ENCODE measurements at regions not wholly inside any gene's neighbourhood (a gene's known extent, or its start where the extent isn't known, plus 50 kb on each side); places are given as distances from the start of the nearest gene placed in this dataset.

- no peak for TF ChIP-seq CTCF (IDR thresholded peaks at IDR 0.05)
- no peaks in the 10 kb centered on the region for H3K27me3 Mint-ChIP-seq
- H3K9me3 ChIP-seq (ENCODE audit: control insufficient read depth in 1 of 2, insufficient read depth in 1 of 2, low read length in 2 of 2) = no peaks in the 10 kb centered on the region
- no peaks in the 10 kb centered on the region for H3K36me3 Mint-ChIP-seq (ENCODE audit: low read depth)
- no peaks in the 10 kb centered on the region for H3K9me3 Mint-ChIP-seq
- DNase-seq (no peak), ATAC-seq (ENCODE audit: poor library complexity) (no peak)
- no peak overlapping the region for H3K4me3 Mint-ChIP-seq
- intact Hi-C loops (cut with DNase I, micrococcal nuclease) = no loop called here
- H3K4me1 ChIP-seq (ENCODE audit: insufficient read depth, low read length) = peaks cover 4% of the 10 kb centered on the region
- ChIA-PET POLR2A (no interaction called here), CTCF (no interaction called here)
- no peak overlapping the region for H3K27ac Mint-ChIP-seq
- no peak overlapping the region for H3K27ac ChIP-seq (ENCODE audit: low read depth in 1 of 2, low read length in 2 of 2)
- H3K27me3 ChIP-seq (ENCODE audit: control insufficient read depth in 1 of 2, insufficient read depth in 2 of 2, low read length in 2 of 2) = no peaks in the 10 kb centered on the region
- no peaks in the 10 kb centered on the region for H3K36me3 ChIP-seq (ENCODE audit: insufficient read depth, low read length)
- H3K4me3 ChIP-seq (ENCODE audit: low read length) = no peak overlapping the region
- no peaks in the 10 kb centered on the region for H3K4me1 Mint-ChIP-seq (ENCODE audit: low read depth)
These were observed 66.8 kb upstream of the RAD23B start for GRCh38 chr9:107216329-107216728.

DNA sequence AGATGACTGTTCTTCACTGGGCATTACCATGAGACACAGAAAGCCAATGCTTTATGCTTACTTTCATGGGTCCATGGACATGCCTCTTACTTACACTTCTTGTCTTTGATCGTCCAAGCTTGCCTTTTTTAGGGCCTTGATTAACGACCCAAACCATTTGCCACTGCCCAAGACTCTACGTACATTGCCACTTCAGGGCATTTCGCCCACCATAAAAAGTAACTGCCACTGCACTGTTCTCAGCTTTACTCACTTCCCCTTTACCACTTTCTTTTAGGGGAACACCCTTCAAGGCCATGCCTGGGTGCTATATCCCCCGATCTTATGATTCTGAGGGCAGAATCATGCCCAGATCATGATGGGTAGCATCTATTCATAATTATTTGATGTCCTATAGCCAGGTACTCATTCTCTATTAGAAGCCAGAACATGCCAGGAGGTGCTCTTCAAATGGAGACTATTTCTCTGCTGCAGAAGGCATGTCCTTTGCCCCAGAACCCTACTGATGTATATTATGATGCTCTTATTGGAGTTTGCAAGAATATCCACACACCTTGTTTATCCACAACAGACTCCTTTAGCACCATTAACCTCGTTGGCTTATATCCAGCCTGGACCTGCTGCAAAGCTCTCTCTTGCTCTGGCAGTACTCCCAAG lies 64.1 kb upstream of the RAD23B start:
- H3K4me3 ChIP-seq (ENCODE audit: low read length) = no peak overlapping the region
- H3K27me3 Mint-ChIP-seq = no peaks in the 10 kb centered on the region
- no peak overlapping the region for H3K4me3 Mint-ChIP-seq
- no peak for ATAC-seq (ENCODE audit: poor library complexity)
- no peaks in the 10 kb centered on the region for H3K36me3 ChIP-seq (ENCODE audit: insufficient read depth, low read length)
- CTCF ChIA-PET = no interaction called here
- H3K4me1 ChIP-seq (ENCODE audit: insufficient read depth, low read length) = no peaks in the 10 kb centered on the region
- TF ChIP-seq CTCF (IDR thresholded peaks at IDR 0.05) = no peak
- no peak overlapping the region for H3K27ac ChIP-seq (ENCODE audit: low read depth in 1 of 2, low read length in 2 of 2)
- POLR2A ChIA-PET = no interaction called here
- no peaks in the 10 kb centered on the region for H3K27me3 ChIP-seq (ENCODE audit: control insufficient read depth in 1 of 2, insufficient read depth in 2 of 2, low read length in 2 of 2)
- H3K36me3 Mint-ChIP-seq (ENCODE audit: low read depth) = no peaks in the 10 kb centered on the region
- intact Hi-C loops (cut with DNase I, micrococcal nuclease) = no loop called here
- H3K9me3 ChIP-seq (ENCODE audit: control insufficient read depth in 1 of 2, insufficient read depth in 1 of 2, low read length in 2 of 2) = no peaks in the 10 kb centered on the region
- DNase-seq = no peak
- no peak overlapping the region for H3K27ac Mint-ChIP-seq
- no peaks in the 10 kb centered on the region for H3K9me3 Mint-ChIP-seq
- H3K4me1 Mint-ChIP-seq (ENCODE audit: low read depth) = no peaks in the 10 kb centered on the region

DNA sequence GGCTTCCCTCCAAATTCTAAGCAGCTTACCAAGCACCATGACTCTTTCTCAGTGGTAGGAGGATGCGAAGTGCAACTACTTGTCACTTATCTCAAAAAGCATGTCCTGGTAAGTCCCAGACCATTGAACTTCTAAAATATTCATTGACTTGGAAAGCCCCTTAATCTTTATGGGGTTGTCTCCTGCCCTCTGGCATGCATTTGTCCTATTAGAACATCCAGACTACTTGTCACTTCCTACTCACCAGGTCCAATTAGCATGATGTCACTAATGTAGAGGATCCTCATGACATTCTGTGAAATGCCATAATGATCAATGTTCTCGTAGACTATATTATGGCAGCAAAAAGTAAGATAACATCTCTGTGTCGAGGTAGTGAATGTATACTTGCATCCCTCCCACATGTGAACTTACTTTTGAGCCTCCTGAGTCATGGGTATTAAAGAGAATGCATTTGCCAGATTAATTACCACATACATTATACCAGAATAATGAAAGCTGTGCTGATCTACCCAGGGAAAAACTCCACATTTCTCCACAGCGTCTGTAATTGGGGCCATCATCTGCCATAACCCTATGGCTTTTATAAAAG lies 63.5 kb upstream of the RAD23B start:
- ChIA-PET CTCF (no interaction called here), POLR2A (no interaction called here)
- no peaks in the 10 kb centered on the region for H3K36me3 Mint-ChIP-seq (ENCODE audit: low read depth)
- no peaks in the 10 kb centered on the region for H3K27me3 Mint-ChIP-seq
- no peaks in the 10 kb centered on the region for H3K9me3 Mint-ChIP-seq
- no peak overlapping the region for H3K4me3 Mint-ChIP-seq
- H3K4me1 Mint-ChIP-seq (ENCODE audit: low read depth) = no peaks in the 10 kb centered on the region
- DNase-seq (no peak), ATAC-seq (ENCODE audit: poor library complexity) (no peak)
- Histone ChIP-seq H3K27me3 (ENCODE audit: control insufficient read depth in 1 of 2, insufficient read depth in 2 of 2, low read length in 2 of 2) (no peaks in the 10 kb centered on the region), H3K4me3 (ENCODE audit: low read length) (no peak overlapping the region), H3K4me1 (ENCODE audit: insufficient read depth, low read length) (no peaks in the 10 kb centered on the region), H3K36me3 (ENCODE audit: insufficient read depth, low read length) (no peaks in the 10 kb centered on the region), H3K9me3 (ENCODE audit: control insufficient read depth in 1 of 2, insufficient read depth in 1 of 2, low read length in 2 of 2) (no peaks in the 10 kb centered on the region), H3K27ac (ENCODE audit: low read depth in 1 of 2, low read length in 2 of 2) (no peak overlapping the region)
- H3K27ac Mint-ChIP-seq = no peak overlapping the region
- TF ChIP-seq CTCF (IDR thresholded peaks at IDR 0.05) = no peak
- intact Hi-C loops (cut with DNase I, micrococcal nuclease) = no loop called here
